Suprapubic skin (tissue), 4 donors: ENCODE measurements at regions not wholly inside any gene's neighbourhood (a gene's known extent, or its start where the extent isn't known, plus 50 kb on each side); places are given as distances from the start of the nearest gene placed in this dataset.

ENCODE experiments used
- DNase-seq, 2 donors: peaks; one replicate each; pipeline ENCODE4 v3.0.0-alpha.2; 2019; ENCODE audit warnings: low spot score in 2 of 2
- H3K27ac ChIP-seq: fragments of 200-600 bp; sonication (generic); one replicate; pipeline ENCODE4 v1.5.1; 2019
- H3K27me3 ChIP-seq: fragments of 200-600 bp; sonication (generic); one replicate; pipeline ENCODE4 v1.5.1; 2019
- H3K36me3 ChIP-seq: fragments of 200-600 bp; sonication (generic); one replicate; pipeline ENCODE4 v1.5.1; 2019
- H3K4me1 ChIP-seq: fragments of 200-600 bp; sonication (generic); one replicate; pipeline ENCODE4 v1.5.1; 2019
- H3K4me3 ChIP-seq: fragments of 200-600 bp; sonication (generic); one replicate; pipeline ENCODE4 v1.5.1; 2019; ENCODE audit warnings: mild to moderate bottlenecking
- H3K9me3 ChIP-seq: fragments of 200-600 bp; sonication (generic); one replicate; pipeline ENCODE4 v1.5.1; 2019
- EP300 ChIP-seq: sonication (generic); formaldehyde crosslinking; IDR thresholded peaks from one replicate; pipeline ENCODE4 v1.6.1; 2017; ENCODE audit warnings: antibody characterized with exemption
- POLR2A ChIP-seq, 2 donors: fragments of 450-650 bp; IDR thresholded peaks; one replicate each; pipeline ENCODE4 v1.6.1; 2017; ENCODE audit warnings: antibody characterized with exemption in 2 of 2, mild to moderate bottlenecking in 2 of 2, moderate library complexity in 2 of 2
- POLR2AphosphoS5 ChIP-seq, 3 donors: sonication (generic); formaldehyde crosslinking; IDR thresholded peaks; one replicate each; pipeline ENCODE4 v1.6.1; 2017; ENCODE audit warnings: antibody characterized with exemption in 3 of 3
- WGBS: methylation state at CpG from one replicate; pipeline ENCODE4 v1.1.5; 2018; 5-methylcytosine and 5-hydroxymethylcytosine counted together
- TF ChIP-seq, protein P1 (sequence below), 2 donors: fragments of 200-600 bp in 1 of 2; fragments of 450-650 bp in 1 of 2; sonication (generic) in 1 of 2; IDR thresholded peaks; one replicate each; pipeline ENCODE4 v1.5.1; 2016 to 2019; ENCODE audit warnings: antibody characterized with exemption in 2 of 2, mild to moderate bottlenecking in 1 of 2, moderate library complexity in 1 of 2

DNA sequence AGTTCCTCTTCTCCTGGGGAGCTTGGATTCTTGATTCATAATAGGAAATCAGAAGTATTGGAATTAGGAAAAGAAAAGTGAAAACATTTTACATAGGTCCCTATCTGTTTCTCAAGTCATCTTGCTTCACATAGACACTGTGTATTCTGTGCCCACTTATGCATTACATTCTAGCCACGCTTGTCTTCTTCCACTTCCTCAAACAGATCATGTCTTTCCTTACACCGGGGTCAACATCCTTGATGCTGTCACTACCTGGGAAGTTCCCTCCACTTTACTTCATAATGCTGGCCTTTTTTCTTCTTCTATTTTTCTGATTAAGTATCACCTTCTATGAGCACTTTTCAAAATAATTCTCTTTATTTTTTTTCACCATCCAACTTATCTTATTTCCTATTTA is 606.4 kb upstream of the CDH8 start:
- H3K4me3 ChIP-seq, result no peak overlapping the region
- WGBS, result 48% methylated on average over 2 of the region's 2 CpGs
- no peaks in the 10 kb centered on the region for H3K27me3 ChIP-seq
- H3K36me3 ChIP-seq, result no peaks in the 10 kb centered on the region
- no peak for DNase-seq
- no peak overlapping the region for H3K27ac ChIP-seq
- H3K9me3 ChIP-seq, result peaks cover 19% of the 10 kb centered on the region
- H3K4me1 ChIP-seq, result no peaks in the 10 kb centered on the region
- TF ChIP-seq, protein P1, sequence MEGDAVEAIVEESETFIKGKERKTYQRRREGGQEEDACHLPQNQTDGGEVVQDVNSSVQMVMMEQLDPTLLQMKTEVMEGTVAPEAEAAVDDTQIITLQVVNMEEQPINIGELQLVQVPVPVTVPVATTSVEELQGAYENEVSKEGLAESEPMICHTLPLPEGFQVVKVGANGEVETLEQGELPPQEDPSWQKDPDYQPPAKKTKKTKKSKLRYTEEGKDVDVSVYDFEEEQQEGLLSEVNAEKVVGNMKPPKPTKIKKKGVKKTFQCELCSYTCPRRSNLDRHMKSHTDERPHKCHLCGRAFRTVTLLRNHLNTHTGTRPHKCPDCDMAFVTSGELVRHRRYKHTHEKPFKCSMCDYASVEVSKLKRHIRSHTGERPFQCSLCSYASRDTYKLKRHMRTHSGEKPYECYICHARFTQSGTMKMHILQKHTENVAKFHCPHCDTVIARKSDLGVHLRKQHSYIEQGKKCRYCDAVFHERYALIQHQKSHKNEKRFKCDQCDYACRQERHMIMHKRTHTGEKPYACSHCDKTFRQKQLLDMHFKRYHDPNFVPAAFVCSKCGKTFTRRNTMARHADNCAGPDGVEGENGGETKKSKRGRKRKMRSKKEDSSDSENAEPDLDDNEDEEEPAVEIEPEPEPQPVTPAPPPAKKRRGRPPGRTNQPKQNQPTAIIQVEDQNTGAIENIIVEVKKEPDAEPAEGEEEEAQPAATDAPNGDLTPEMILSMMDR (IDR thresholded peaks at IDR 0.05), result no peak
- TF ChIP-seq POLR2AphosphoS5 (IDR thresholded peaks at IDR 0.05) (no peak), POLR2A (IDR thresholded peaks at IDR 0.05) (no peak), EP300 (no peak)

DNA sequence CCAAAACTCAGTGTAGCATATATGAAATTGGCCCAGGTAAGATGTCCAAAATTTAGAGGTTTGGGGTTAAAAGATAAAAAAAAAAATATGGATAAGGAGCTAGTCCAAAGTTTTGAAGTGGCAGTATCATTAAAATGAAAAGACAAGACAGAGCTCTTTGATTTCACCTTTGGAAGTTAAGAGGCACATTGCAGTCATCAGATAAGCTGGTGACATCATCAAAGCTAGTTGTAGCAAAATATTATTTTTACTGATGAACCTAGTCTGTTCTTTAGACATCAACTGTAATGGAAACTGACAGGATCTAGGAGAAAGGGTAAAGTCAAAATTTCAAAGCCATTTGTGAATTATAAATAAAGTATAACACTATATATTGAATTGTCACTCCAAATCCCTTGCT is 603.7 kb upstream of the CDH8 start:
- Histone ChIP-seq H3K9me3 (peaks cover 3% of the 10 kb centered on the region), H3K4me1 (no peaks in the 10 kb centered on the region), H3K27me3 (no peaks in the 10 kb centered on the region), H3K27ac (no peak overlapping the region), H3K36me3 (no peaks in the 10 kb centered on the region), H3K4me3 (no peak overlapping the region)
- no peak for DNase-seq
- TF ChIP-seq, protein P1 (IDR thresholded peaks at IDR 0.05), result no peak
- TF ChIP-seq POLR2AphosphoS5 (IDR thresholded peaks at IDR 0.05) (no peak), POLR2A (IDR thresholded peaks at IDR 0.05) (no peak), EP300 (no peak)

DNA sequence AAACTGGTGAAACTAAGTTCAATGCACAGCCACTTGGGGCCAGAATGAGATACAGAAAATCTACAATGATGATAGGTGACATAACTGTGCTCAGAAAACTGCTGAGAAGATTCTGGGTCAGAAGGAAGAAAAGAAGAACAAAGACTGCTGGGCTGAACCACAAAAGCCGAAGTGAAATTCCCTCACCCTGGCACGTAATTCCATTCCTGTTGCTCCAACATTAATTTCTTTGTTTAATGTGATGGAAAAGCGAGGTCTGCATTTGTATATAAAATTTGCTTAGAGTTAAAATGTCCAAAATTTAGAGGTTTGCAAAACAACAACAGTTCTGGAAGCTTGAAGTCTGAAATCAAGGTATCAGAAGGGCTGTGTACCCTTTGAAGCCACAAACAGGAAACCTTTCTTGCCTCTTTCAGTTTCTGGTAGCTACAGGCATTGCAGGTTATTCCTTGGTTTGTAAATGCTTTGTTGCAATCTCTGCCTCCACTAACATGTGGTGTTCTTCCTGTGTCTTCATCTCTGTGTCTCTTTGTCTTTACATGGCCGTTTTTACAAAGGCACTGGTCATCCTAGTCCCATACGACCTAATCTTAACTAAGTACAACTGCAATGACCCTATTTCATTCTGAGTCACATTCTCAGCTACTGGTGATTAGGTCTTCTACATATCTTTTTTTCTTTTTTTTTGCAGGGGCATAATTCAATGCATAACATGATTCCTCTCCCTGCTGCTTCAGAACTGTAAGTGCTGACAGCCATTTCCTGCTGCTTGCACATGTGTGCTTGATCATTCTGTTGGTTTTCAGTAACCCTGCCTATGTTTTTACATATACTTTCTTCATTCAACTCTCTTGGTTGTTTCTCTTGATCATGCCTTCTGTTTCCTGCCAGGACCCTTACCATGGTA is 603.0 kb upstream of the CDH8 start:
- Histone ChIP-seq H3K9me3 (peaks cover 3% of the 10 kb centered on the region), H3K27me3 (no peaks in the 10 kb centered on the region), H3K4me1 (no peaks in the 10 kb centered on the region), H3K36me3 (no peaks in the 10 kb centered on the region), H3K27ac (no peak overlapping the region), H3K4me3 (no peak overlapping the region)
- TF ChIP-seq, protein P1 (IDR thresholded peaks at IDR 0.05), result no peak
- TF ChIP-seq EP300, result no peak
- no peak for TF ChIP-seq POLR2A (IDR thresholded peaks at IDR 0.05)
- no peak for TF ChIP-seq POLR2AphosphoS5 (IDR thresholded peaks at IDR 0.05)
- DNase-seq, result no peak
- WGBS, result 56% methylated on average over 5 of the region's 5 CpGs

DNA sequence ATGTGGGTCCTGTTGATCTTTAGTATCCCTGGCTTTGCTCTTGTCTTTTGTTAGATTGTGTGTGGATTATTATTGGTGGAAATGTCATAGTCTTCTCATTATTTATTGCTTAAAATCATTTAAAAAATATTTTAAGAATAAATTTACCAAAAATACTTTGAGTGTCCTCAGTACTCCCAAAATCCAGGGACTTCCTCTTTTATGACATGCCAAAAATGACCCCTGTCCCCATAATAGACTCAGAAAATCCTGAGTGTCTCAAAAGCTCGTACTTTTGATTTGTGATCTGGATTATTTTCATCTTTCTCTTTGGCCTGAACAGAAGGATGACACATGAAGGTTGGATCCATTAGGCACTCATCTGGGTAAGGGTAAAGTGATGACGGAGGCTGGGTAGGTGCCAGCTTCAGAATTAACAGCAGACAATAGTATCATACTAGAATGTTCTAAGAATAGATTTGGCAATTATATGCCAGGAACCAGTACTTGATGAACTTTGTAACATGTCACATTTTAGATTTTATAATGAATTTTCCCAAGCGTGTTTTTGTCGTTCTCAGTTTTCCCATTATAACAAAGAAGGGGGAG is 602.2 kb upstream of the CDH8 start:
- Histone ChIP-seq H3K27ac (no peak overlapping the region), H3K4me3 (no peak overlapping the region), H3K27me3 (no peaks in the 10 kb centered on the region), H3K4me1 (no peaks in the 10 kb centered on the region), H3K36me3 (no peaks in the 10 kb centered on the region), H3K9me3 (peaks cover 3% of the 10 kb centered on the region)
- TF ChIP-seq POLR2AphosphoS5 (IDR thresholded peaks at IDR 0.05) (no peak), POLR2A (IDR thresholded peaks at IDR 0.05) (no peak), EP300 (no peak)
- TF ChIP-seq, protein P1 (IDR thresholded peaks at IDR 0.05), result no peak
- 34% methylated on average over 4 of the region's 4 CpGs for WGBS
- DNase-seq, result no peak

DNA sequence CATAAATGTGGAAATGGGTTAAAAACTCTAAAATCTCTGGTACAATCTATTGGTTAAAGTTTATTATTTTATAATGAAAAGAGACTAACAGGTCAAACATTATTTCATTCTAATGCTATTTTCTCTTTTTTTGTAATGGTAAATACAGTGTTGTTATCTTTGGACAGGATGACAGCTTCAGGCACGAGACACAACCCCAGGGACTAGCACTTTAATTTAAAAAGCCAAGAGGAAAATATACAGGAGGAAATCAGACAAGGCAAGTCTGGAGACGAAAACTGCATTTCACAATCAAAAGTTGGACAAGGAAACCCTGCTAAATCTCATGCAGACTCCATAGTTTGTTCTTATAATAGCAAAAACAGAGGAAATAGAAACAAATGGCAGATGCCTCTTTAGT is 589.1 kb upstream of the CDH8 start:
- no peak overlapping the region for H3K4me3 ChIP-seq
- no peaks in the 10 kb centered on the region for H3K36me3 ChIP-seq
- H3K4me1 ChIP-seq, result no peaks in the 10 kb centered on the region
- H3K27ac ChIP-seq, result no peak overlapping the region
- 7% methylated on average over 2 of the region's 2 CpGs for WGBS
- no peaks in the 10 kb centered on the region for H3K27me3 ChIP-seq
- TF ChIP-seq EP300, result no peak
- no peak for TF ChIP-seq POLR2AphosphoS5 (IDR thresholded peaks at IDR 0.05)
- TF ChIP-seq POLR2A (IDR thresholded peaks at IDR 0.05), result no peak
- TF ChIP-seq, protein P1 (IDR thresholded peaks at IDR 0.05), result no peak
- H3K9me3 ChIP-seq, result no peaks in the 10 kb centered on the region
- DNase-seq, result no peak
